ENCODE measurements at regions not wholly inside any gene's neighbourhood (a gene's known extent, or its start where the extent isn't known, plus 50 kb on each side); places are given as distances from the start of the nearest gene placed in this dataset.
A peak's percentile ranks its signal among the peaks of the same experiment; 100 is the strongest.

DNA sequence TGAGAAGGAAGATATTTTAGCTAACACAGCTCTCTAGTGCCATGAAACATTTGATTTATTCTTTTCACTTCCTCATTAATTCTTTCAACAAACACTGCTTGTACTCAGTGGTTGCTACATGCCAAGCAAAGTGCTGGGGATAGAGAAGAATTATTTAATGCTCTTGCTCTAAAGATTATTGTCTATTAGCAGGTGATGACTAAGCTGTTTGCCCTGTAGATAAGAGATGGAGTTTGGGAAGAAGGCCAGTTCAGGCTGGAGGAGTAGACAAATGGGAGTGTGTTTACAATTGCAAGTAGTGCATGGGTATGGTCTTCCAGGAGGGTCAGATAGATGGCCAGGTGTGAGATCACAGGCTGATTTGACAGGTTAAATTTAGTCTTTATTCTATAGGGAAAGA, 99.8 kb upstream of the SEL1L start:
- Histone ChIP-seq H3K9ac (ENCODE audit: insufficient read depth in 1 of 2, low read length in 2 of 2) (no peak overlapping the region), H3K27me3 (ENCODE audit: control insufficient read depth in 3 of 3, insufficient read depth in 3 of 3, low read length in 2 of 3) (no peaks in the 10 kb centered on the region), H3K9me3 (ENCODE audit: control insufficient read depth in 4 of 4, insufficient read depth in 3 of 4, low read length in 3 of 4) (no peaks in the 10 kb centered on the region), H3K4me1 (ENCODE audit: control insufficient read depth in 5 of 5, insufficient read depth in 5 of 5, low read length in 5 of 5) (no peaks in the 10 kb centered on the region), H3K27ac (ENCODE audit: low read depth in 1 of 2, low read length in 1 of 2) (no peak overlapping the region), H3K4me3 (no peak overlapping the region), H3K36me3 (ENCODE audit: control insufficient read depth in 4 of 4, insufficient read depth in 4 of 4, low read length in 4 of 4) (no peaks in the 10 kb centered on the region)
- TF ChIP-seq, protein P1, sequence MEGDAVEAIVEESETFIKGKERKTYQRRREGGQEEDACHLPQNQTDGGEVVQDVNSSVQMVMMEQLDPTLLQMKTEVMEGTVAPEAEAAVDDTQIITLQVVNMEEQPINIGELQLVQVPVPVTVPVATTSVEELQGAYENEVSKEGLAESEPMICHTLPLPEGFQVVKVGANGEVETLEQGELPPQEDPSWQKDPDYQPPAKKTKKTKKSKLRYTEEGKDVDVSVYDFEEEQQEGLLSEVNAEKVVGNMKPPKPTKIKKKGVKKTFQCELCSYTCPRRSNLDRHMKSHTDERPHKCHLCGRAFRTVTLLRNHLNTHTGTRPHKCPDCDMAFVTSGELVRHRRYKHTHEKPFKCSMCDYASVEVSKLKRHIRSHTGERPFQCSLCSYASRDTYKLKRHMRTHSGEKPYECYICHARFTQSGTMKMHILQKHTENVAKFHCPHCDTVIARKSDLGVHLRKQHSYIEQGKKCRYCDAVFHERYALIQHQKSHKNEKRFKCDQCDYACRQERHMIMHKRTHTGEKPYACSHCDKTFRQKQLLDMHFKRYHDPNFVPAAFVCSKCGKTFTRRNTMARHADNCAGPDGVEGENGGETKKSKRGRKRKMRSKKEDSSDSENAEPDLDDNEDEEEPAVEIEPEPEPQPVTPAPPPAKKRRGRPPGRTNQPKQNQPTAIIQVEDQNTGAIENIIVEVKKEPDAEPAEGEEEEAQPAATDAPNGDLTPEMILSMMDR (IDR thresholded peaks at IDR 0.05; ENCODE audit: control extremely low read depth, extremely low read depth), result no peak
- ATAC-seq (ENCODE audit: insufficient read depth, low FRiP score) (no peak), DNase-seq (no peak)

DNA sequence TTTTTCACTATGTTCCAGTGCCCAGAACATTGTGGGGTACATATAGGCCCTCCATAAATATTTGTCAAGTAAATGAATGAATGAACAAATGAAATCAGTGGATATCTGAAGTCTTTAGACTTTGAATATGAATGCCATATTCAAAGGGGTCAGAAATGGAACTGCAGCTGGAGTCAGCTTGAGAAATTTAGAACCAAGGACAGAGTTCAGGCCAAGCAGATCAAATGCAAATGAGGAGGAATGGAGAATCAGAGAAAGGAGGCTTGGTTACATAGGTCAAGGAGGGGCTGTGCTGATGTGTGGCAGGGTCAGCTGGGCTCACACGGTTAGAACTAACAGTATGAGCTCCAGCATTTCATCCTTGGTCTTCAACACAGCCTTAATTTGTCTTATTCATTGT, 104.0 kb upstream of the SEL1L start:
- 58 to 78% methylated on average over 1 of the region's 1 CpG for WGBS, 2 donors
- H3K27ac ChIP-seq (ENCODE audit: low read depth in 1 of 2, low read length in 1 of 2), result no peak overlapping the region
- no peaks in the 10 kb centered on the region for H3K4me1 ChIP-seq (ENCODE audit: control insufficient read depth in 5 of 5, insufficient read depth in 5 of 5, low read length in 5 of 5)
- H3K36me3 ChIP-seq (ENCODE audit: control insufficient read depth in 4 of 4, insufficient read depth in 4 of 4, low read length in 4 of 4), result no peaks in the 10 kb centered on the region
- no peaks in the 10 kb centered on the region for H3K27me3 ChIP-seq (ENCODE audit: control insufficient read depth in 3 of 3, insufficient read depth in 3 of 3, low read length in 2 of 3)
- peaks cover 0 to 3% (median 0%) of the 10 kb centered on the region in 4 donors for H3K9me3 ChIP-seq (ENCODE audit: control insufficient read depth in 4 of 4, insufficient read depth in 3 of 4, low read length in 3 of 4)
- no peak overlapping the region for H3K4me3 ChIP-seq
- ATAC-seq (ENCODE audit: insufficient read depth, low FRiP score) (no peak), DNase-seq (no peak)
- TF ChIP-seq, protein P1 (IDR thresholded peaks at IDR 0.05; ENCODE audit: control extremely low read depth, extremely low read depth), result no peak
- H3K9ac ChIP-seq (ENCODE audit: insufficient read depth in 1 of 2, low read length in 2 of 2), result no peak overlapping the region

DNA sequence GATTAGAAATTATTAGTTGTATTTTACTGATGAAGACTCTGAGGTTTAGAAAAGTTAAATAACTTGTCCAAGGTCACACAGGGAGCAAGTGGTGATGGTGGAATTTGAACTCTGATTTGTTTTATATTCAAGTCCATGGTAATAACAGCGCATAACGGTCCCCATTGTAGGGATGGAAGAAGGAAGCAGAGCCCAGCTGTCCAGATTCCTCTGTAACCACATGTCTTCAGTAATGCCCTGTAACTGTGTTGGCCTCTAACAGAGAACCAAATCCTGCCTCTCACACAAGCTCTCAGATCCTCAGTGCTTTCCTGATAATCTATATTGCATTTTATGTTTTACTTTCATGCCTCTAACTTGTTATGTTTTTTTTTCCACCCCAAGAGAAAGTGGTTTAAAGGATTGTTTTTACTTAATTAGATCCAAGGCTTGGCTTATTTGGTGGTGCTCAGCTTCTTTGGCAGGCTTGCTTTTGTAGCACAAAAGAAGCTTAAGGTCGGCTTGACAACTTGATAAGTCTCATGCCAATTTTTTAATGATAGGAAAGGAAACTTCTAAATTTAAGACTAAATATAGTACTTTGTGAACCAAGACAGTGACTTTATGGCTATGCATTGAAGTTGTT, 105.1 kb upstream of the SEL1L start:
- no peak overlapping the region for H3K27ac ChIP-seq (ENCODE audit: low read depth in 1 of 2, low read length in 1 of 2)
- H3K9ac ChIP-seq (ENCODE audit: insufficient read depth in 1 of 2, low read length in 2 of 2), result no peak overlapping the region
- H3K4me1 ChIP-seq (ENCODE audit: control insufficient read depth in 5 of 5, insufficient read depth in 5 of 5, low read length in 5 of 5), result no peaks in the 10 kb centered on the region
- peaks cover 0 to 3% (median 0%) of the 10 kb centered on the region in 4 donors for H3K9me3 ChIP-seq (ENCODE audit: control insufficient read depth in 4 of 4, insufficient read depth in 3 of 4, low read length in 3 of 4)
- TF ChIP-seq, protein P1 (IDR thresholded peaks at IDR 0.05; ENCODE audit: control extremely low read depth, extremely low read depth), result no peak
- no peak overlapping the region for H3K4me3 ChIP-seq
- no peak for ATAC-seq (ENCODE audit: insufficient read depth, low FRiP score)
- DNase-seq, result peak in 2 of 3 donors; percentile 11 to 24
- no peaks in the 10 kb centered on the region for H3K36me3 ChIP-seq (ENCODE audit: control insufficient read depth in 4 of 4, insufficient read depth in 4 of 4, low read length in 4 of 4)
- no peaks in the 10 kb centered on the region for H3K27me3 ChIP-seq (ENCODE audit: control insufficient read depth in 3 of 3, insufficient read depth in 3 of 3, low read length in 2 of 3)
- 81 to 87% methylated on average over 3 of the region's 3 CpGs for WGBS, 2 donors

DNA sequence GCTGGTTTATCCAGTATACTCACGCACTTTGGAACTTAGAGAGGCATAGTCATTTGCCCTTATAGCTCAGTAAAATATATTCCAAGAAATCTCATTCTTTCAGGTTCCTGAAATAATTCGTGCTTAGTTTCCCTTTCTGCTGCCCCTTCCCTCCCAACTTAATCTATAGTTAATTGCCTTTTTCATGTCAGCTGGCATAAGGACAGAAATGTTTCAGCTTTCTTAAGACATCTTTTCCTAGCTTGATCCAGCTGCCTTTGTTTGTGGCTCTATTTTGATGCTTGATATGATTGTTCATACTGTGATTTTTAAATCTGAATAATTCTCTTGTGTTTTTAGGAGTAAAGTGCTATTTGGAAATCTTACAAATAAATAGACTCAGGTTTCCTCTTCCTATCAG, 120.0 kb upstream of the SEL1L start:
- H3K4me3 ChIP-seq, result no peak overlapping the region
- H3K36me3 ChIP-seq (ENCODE audit: control insufficient read depth in 4 of 4, insufficient read depth in 4 of 4, low read length in 4 of 4), result no peaks in the 10 kb centered on the region
- ATAC-seq (ENCODE audit: insufficient read depth, low FRiP score) (no peak), DNase-seq (peak in 2 of 3 donors; percentile 79 to 80)
- 69 to 90% methylated on average over 2 of the region's 2 CpGs for WGBS, 2 donors
- no peak overlapping the region for H3K9ac ChIP-seq (ENCODE audit: insufficient read depth in 1 of 2, low read length in 2 of 2)
- no peaks in the 10 kb centered on the region for H3K9me3 ChIP-seq (ENCODE audit: control insufficient read depth in 4 of 4, insufficient read depth in 3 of 4, low read length in 3 of 4)
- H3K27me3 ChIP-seq (ENCODE audit: control insufficient read depth in 3 of 3, insufficient read depth in 3 of 3, low read length in 2 of 3), result no peaks in the 10 kb centered on the region
- peaks cover 0 to 6% (median 0%) of the 10 kb centered on the region in 5 donors for H3K4me1 ChIP-seq (ENCODE audit: control insufficient read depth in 5 of 5, insufficient read depth in 5 of 5, low read length in 5 of 5)
- no peak overlapping the region for H3K27ac ChIP-seq (ENCODE audit: low read depth in 1 of 2, low read length in 1 of 2)
- TF ChIP-seq, protein P1 (IDR thresholded peaks at IDR 0.05; ENCODE audit: control extremely low read depth, extremely low read depth), result no peak
